GM18517 (cell line): ENCODE measurements at regions not wholly inside any gene's neighbourhood (a gene's known extent, or its start where the extent isn't known, plus 50 kb on each side); places are given as distances from the start of the nearest gene placed in this dataset.

Source experiments
- ATAC-seq: cut with Tn5 transposase; IDR thresholded peaks from one replicate; pipeline ENCODE4 v1.9.1; 2021; ENCODE audit warnings: mild to moderate bottlenecking, moderate library complexity; ENCODE audit not compliant: unreplicated experiment

GRCh38 chr9:108565651-108566378 lies 290.0 kb downstream of the ACTL7B start:
- ATAC-seq: peak; percentile 69

- ATAC-seq: no peak
Observed at GRCh38 chr9:108562176-108562575, 293.6 kb downstream of the ACTL7B start.

GRCh38 chr9:108559432-108559831 lies 296.4 kb downstream of the ACTL7B start:
- no peak for ATAC-seq

GRCh38 chr9:108554831-108555230 lies 301.0 kb downstream of the ACTL7B start:
- no peak for ATAC-seq

- no peak for ATAC-seq
Observed at GRCh38 chr9:108553111-108553635, 302.6 kb downstream of the ACTL7B start.

GRCh38 chr9:108552459-108553040 lies 303.2 kb downstream of the ACTL7B start:
- ATAC-seq: no peak

- ATAC-seq: no peak
Observed at GRCh38 chr9:108551030-108551841, 304.6 kb downstream of the ACTL7B start.

- no peak for ATAC-seq
Observed at GRCh38 chr9:108550106-108550505, 305.7 kb downstream of the ACTL7B start.

GRCh38 chr9:108549184-108549583 lies 306.6 kb downstream of the ACTL7B start:
- ATAC-seq: no peak

- no peak for ATAC-seq
Observed at GRCh38 chr9:108547411-108548135, 308.2 kb downstream of the ACTL7B start.

GRCh38 chr9:108546215-108546614 lies 309.6 kb downstream of the ACTL7B start:
- ATAC-seq: no peak

- ATAC-seq: no peak
Observed at GRCh38 chr9:108545436-108545835, 310.4 kb downstream of the ACTL7B start.

GRCh38 chr9:108544866-108545265 lies 310.9 kb downstream of the ACTL7B start:
- ATAC-seq: no peak

GRCh38 chr9:108543251-108543778 lies 312.5 kb downstream of the ACTL7B start:
- ATAC-seq: no peak

- ATAC-seq: no peak
Observed at GRCh38 chr9:108537756-108538155, 318.0 kb downstream of the ACTL7B start.

GRCh38 chr9:108536836-108537601 lies 318.8 kb downstream of the ACTL7B start:
- ATAC-seq: no peak

- ATAC-seq: no peak
Observed at GRCh38 chr9:108535526-108535925, 320.3 kb downstream of the ACTL7B start.

- no peak for ATAC-seq
Observed at GRCh38 chr9:108534741-108535140, 321.0 kb downstream of the ACTL7B start.

- ATAC-seq: no peak
Observed at GRCh38 chr9:108530141-108530540, 325.6 kb downstream of the ACTL7B start.

- ATAC-seq: no peak
Observed at GRCh38 chr9:108528231-108528630, 327.6 kb downstream of the ACTL7B start.
